ENCODE measurements at regions not wholly inside any gene's neighbourhood (a gene's known extent, or its start where the extent isn't known, plus 50 kb on each side); places are given as distances from the start of the nearest gene placed in this dataset.

GRCh38 chr10:28954211-28954610 lies 276.9 kb downstream of the BAMBI start:
- no peak for DNase-seq (ENCODE audit: extremely low read depth, insufficient read length)
- Histone ChIP-seq H3K27me3 (replicated peaks; ENCODE audit: control insufficient read depth, insufficient read depth, low read length) (no peaks in the 10 kb centered on the region; the same call in 1 of the 2 replicates), H3K36me3 (ENCODE audit: control insufficient read depth, insufficient read depth, low read length) (no peaks in the 10 kb centered on the region), H3K4me3 (replicated peaks; ENCODE audit: low read depth, low read length) (no peak overlapping the region)
- TF ChIP-seq CTCF (IDR thresholded peaks at IDR 0.05; ENCODE audit: insufficient read depth, low read length, poor library complexity, severe bottlenecking): no peak

- TF ChIP-seq CTCF (IDR thresholded peaks at IDR 0.05; ENCODE audit: insufficient read depth, low read length, poor library complexity, severe bottlenecking): no peak
- no peak for DNase-seq (ENCODE audit: extremely low read depth, insufficient read length)
- Histone ChIP-seq H3K27me3 (replicated peaks; ENCODE audit: control insufficient read depth, insufficient read depth, low read length) (no peaks in the 10 kb centered on the region), H3K36me3 (ENCODE audit: control insufficient read depth, insufficient read depth, low read length) (no peaks in the 10 kb centered on the region), H3K4me3 (replicated peaks; ENCODE audit: low read depth, low read length) (no peak overlapping the region)
These were observed 281.1 kb downstream of the BAMBI start for GRCh38 chr10:28958468-28958867.

GRCh38 chr10:28959850-28960501 lies 282.7 kb downstream of the BAMBI start:
- H3K4me3 ChIP-seq (replicated peaks; ENCODE audit: low read depth, low read length): no peak overlapping the region
- TF ChIP-seq CTCF (IDR thresholded peaks at IDR 0.05; ENCODE audit: insufficient read depth, low read length, poor library complexity, severe bottlenecking): no peak
- DNase-seq (ENCODE audit: extremely low read depth, insufficient read length): no peak
- H3K27me3 ChIP-seq (replicated peaks; ENCODE audit: control insufficient read depth, insufficient read depth, low read length): no peaks in the 10 kb centered on the region
- H3K36me3 ChIP-seq (ENCODE audit: control insufficient read depth, insufficient read depth, low read length): no peaks in the 10 kb centered on the region

- no peak for TF ChIP-seq CTCF (IDR thresholded peaks at IDR 0.05; ENCODE audit: insufficient read depth, low read length, poor library complexity, severe bottlenecking)
- Histone ChIP-seq H3K27me3 (replicated peaks; ENCODE audit: control insufficient read depth, insufficient read depth, low read length) (no peaks in the 10 kb centered on the region), H3K36me3 (ENCODE audit: control insufficient read depth, insufficient read depth, low read length) (no peaks in the 10 kb centered on the region), H3K4me3 (replicated peaks; ENCODE audit: low read depth, low read length) (no peak overlapping the region)
- DNase-seq (ENCODE audit: extremely low read depth, insufficient read length): no peak
These were observed 285.4 kb downstream of the BAMBI start for GRCh38 chr10:28962768-28963167.

- DNase-seq (ENCODE audit: extremely low read depth, insufficient read length): no peak
- no peak for TF ChIP-seq CTCF (IDR thresholded peaks at IDR 0.05; ENCODE audit: insufficient read depth, low read length, poor library complexity, severe bottlenecking)
- H3K4me3 ChIP-seq (replicated peaks; ENCODE audit: low read depth, low read length): no peak overlapping the region
- H3K27me3 ChIP-seq (replicated peaks; ENCODE audit: control insufficient read depth, insufficient read depth, low read length): no peaks in the 10 kb centered on the region
- no peaks in the 10 kb centered on the region for H3K36me3 ChIP-seq (ENCODE audit: control insufficient read depth, insufficient read depth, low read length)
These were observed 286.4 kb downstream of the BAMBI start for GRCh38 chr10:28963539-28964221.

Data from GM06990 (cell line).